ENCODE measurements at regions not wholly inside any gene's neighbourhood (a gene's known extent, or its start where the extent isn't known, plus 50 kb on each side); places are given as distances from the start of the nearest gene placed in this dataset.

DNA sequence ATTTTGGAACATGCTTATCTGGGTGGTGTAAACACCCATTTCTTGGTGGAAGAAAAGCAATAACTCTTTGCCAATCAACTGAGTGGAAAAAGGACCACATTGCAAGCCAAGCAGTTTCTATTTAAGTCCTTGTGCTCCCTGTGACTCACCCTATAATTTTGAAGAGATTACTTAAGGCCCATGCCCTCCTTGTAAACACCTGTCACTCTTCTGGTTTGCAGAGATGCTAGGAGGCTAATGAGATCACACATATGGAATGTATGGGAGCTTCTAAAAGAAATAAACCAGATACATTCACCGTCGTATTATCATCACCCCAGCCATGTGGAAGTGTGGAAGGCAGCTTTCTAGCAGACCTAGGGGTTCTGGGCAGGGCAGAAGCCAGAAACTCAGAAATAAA, 337.1 kb downstream of the GADD45G start:
- TF ChIP-seq CTCF (IDR thresholded peaks at IDR 0.05; ENCODE audit: insufficient read depth, low read length, poor library complexity, severe bottlenecking) (no peak), EZH2phosphoT487 (conservative IDR thresholded peaks at IDR 0.05; ENCODE audit: low read length) (no peak)

Data from SU-DHL-6 (cell line).